ENCODE measurements at regions not wholly inside any gene's neighbourhood (a gene's known extent, or its start where the extent isn't known, plus 50 kb on each side); places are given as distances from the start of the nearest gene placed in this dataset.

DNA sequence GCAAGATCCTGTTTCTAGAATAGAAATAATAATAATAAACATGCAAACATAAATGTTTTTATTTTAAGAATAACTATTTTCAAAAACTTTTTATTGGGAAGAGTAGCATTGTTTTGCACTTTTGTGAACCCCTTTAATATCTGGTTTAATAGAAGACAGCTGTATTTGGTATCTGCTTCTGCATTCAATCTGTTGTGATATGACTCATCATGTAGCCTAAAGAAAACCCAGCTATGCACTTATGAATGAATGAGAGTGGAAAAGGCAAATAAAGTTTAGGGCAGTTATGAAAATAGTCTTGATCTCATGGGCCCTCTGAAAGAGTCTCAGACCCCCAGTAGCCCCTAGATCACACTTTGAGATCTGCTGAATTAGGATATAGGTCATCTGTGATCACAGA is 100.4 kb upstream of the PPP2R3A start:
- TF ChIP-seq, protein P1, sequence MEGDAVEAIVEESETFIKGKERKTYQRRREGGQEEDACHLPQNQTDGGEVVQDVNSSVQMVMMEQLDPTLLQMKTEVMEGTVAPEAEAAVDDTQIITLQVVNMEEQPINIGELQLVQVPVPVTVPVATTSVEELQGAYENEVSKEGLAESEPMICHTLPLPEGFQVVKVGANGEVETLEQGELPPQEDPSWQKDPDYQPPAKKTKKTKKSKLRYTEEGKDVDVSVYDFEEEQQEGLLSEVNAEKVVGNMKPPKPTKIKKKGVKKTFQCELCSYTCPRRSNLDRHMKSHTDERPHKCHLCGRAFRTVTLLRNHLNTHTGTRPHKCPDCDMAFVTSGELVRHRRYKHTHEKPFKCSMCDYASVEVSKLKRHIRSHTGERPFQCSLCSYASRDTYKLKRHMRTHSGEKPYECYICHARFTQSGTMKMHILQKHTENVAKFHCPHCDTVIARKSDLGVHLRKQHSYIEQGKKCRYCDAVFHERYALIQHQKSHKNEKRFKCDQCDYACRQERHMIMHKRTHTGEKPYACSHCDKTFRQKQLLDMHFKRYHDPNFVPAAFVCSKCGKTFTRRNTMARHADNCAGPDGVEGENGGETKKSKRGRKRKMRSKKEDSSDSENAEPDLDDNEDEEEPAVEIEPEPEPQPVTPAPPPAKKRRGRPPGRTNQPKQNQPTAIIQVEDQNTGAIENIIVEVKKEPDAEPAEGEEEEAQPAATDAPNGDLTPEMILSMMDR (IDR thresholded peaks at IDR 0.05; ENCODE audit: poor library complexity) = no peak
- no peak for TF ChIP-seq EZH2 (IDR thresholded peaks at IDR 0.05; ENCODE audit: borderline replicate concordance)
